ENCODE measurements at regions not wholly inside any gene's neighbourhood (a gene's known extent, or its start where the extent isn't known, plus 50 kb on each side); places are given as distances from the start of the nearest gene placed in this dataset.

DNA sequence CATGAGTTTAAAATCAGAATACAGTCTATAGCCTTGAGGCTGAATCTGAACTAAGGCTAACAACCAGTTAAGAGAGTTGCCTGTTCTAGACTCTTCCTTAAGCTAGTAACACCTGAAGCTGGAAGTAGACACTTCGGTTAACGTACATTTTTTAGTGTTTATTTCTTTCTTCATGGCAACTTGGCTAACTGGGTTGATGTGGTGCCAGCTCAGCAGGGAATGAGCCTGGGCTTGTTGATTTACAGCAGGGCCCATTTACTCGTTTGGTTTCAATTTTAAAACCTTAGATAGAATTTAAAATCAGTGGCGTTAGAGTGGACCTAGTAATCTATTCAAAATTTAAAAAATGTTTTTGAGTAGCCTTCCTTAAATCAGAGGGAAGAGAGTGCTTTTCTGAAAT lies 137.6 kb upstream of the ESX1 start:
- no peak overlapping the region for H3K27ac ChIP-seq (ENCODE audit: low read depth, low read length, poor library complexity, severe bottlenecking)
- H3K4me3 ChIP-seq (ENCODE audit: low read depth, low read length, poor library complexity, severe bottlenecking) = no peak overlapping the region
- CTCF ChIA-PET = no interaction called here
- DNase-seq (ENCODE audit: low spot score) = no peak
- no peaks in the 10 kb centered on the region for H3K4me1 ChIP-seq (ENCODE audit: insufficient read depth, low read length, poor library complexity, severe bottlenecking)
- no peaks in the 10 kb centered on the region for H3K9me3 ChIP-seq (ENCODE audit: low read depth, low read length, poor library complexity, severe bottlenecking)
- H3K36me3 ChIP-seq (ENCODE audit: insufficient read depth, low read length, poor library complexity, severe bottlenecking) = no peaks in the 10 kb centered on the region
- no TSS peak for BruUV-seq (replicated peaks)
- peaks cover 11% of the 10 kb centered on the region for H3K27me3 ChIP-seq (replicated peaks; ENCODE audit: insufficient read depth, low read depth, low read length, poor library complexity)
- POLR2A ChIA-PET (ENCODE audit: low non-redundant PET) = no interaction called here
- TF ChIP-seq EZH2 (IDR thresholded peaks at IDR 0.05; ENCODE audit: borderline replicate concordance, low read depth, low read length, poor library complexity, severe bottlenecking) = no peak
- TF ChIP-seq CTCF (conservative IDR thresholded peaks at IDR 0.05; ENCODE audit: low read depth, low read length) = no peak
- intact Hi-C loops (cut with micrococcal nuclease; ENCODE audit: unreplicated experiment) = no loop called here

DNA sequence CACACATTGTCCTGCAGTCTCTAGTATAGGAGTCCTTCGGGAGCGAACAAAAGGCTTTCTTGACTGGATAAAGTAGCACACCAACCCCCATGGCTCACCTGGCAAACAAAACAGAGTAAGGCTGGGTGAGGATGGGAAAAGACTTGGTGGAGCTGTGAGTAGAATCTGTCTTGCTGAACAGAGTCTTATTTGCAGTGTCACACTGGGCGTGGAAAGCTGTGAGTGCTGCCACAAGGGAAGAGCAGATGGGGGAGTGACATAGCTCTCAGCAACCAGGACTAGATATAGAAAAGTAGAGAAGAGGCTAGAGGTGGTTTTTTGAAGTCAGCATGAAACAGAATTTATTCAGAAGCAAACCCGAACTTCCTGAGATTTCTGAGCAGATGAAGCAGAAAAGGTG lies 137.2 kb upstream of the ESX1 start:
- no peak for DNase-seq (ENCODE audit: low spot score)
- BruUV-seq (replicated peaks) = no TSS peak
- POLR2A ChIA-PET (ENCODE audit: low non-redundant PET) = no interaction called here
- H3K4me3 ChIP-seq (ENCODE audit: low read depth, low read length, poor library complexity, severe bottlenecking) = no peak overlapping the region
- H3K36me3 ChIP-seq (ENCODE audit: insufficient read depth, low read length, poor library complexity, severe bottlenecking) = no peaks in the 10 kb centered on the region
- intact Hi-C loops (cut with micrococcal nuclease; ENCODE audit: unreplicated experiment) = no loop called here
- H3K4me1 ChIP-seq (ENCODE audit: insufficient read depth, low read length, poor library complexity, severe bottlenecking) = no peaks in the 10 kb centered on the region
- H3K27me3 ChIP-seq (replicated peaks; ENCODE audit: insufficient read depth, low read depth, low read length, poor library complexity) = peaks cover 11% of the 10 kb centered on the region
- H3K27ac ChIP-seq (ENCODE audit: low read depth, low read length, poor library complexity, severe bottlenecking) = no peak overlapping the region
- CTCF ChIA-PET = no interaction called here
- no peak for TF ChIP-seq EZH2 (IDR thresholded peaks at IDR 0.05; ENCODE audit: borderline replicate concordance, low read depth, low read length, poor library complexity, severe bottlenecking)
- TF ChIP-seq CTCF (conservative IDR thresholded peaks at IDR 0.05; ENCODE audit: low read depth, low read length) = no peak
- H3K9me3 ChIP-seq (ENCODE audit: low read depth, low read length, poor library complexity, severe bottlenecking) = no peaks in the 10 kb centered on the region

GRCh38 chrX:104376937-104377336 lies 122.2 kb upstream of the ESX1 start:
- Histone ChIP-seq H3K36me3 (ENCODE audit: insufficient read depth, low read length, poor library complexity, severe bottlenecking) (no peaks in the 10 kb centered on the region), H3K27me3 (replicated peaks; ENCODE audit: insufficient read depth, low read depth, low read length, poor library complexity) (peaks cover 12% of the 10 kb centered on the region), H3K9me3 (ENCODE audit: low read depth, low read length, poor library complexity, severe bottlenecking) (no peaks in the 10 kb centered on the region), H3K4me1 (ENCODE audit: insufficient read depth, low read length, poor library complexity, severe bottlenecking) (no peaks in the 10 kb centered on the region), H3K4me3 (ENCODE audit: low read depth, low read length, poor library complexity, severe bottlenecking) (no peak overlapping the region), H3K27ac (ENCODE audit: low read depth, low read length, poor library complexity, severe bottlenecking) (no peak overlapping the region)
- intact Hi-C loops (cut with micrococcal nuclease; ENCODE audit: unreplicated experiment) = no loop called here
- no peak for DNase-seq (ENCODE audit: low spot score)
- ChIA-PET CTCF (no interaction called here), POLR2A (ENCODE audit: low non-redundant PET) (no interaction called here)
- BruUV-seq (replicated peaks) = no TSS peak
- TF ChIP-seq CTCF (conservative IDR thresholded peaks at IDR 0.05; ENCODE audit: low read depth, low read length) = no peak
- TF ChIP-seq EZH2 (IDR thresholded peaks at IDR 0.05; ENCODE audit: borderline replicate concordance, low read depth, low read length, poor library complexity, severe bottlenecking) = no peak
